Omental fat pad (tissue), 3 donors: ENCODE measurements at regions not wholly inside any gene's neighbourhood (a gene's known extent, or its start where the extent isn't known, plus 50 kb on each side); places are given as distances from the start of the nearest gene placed in this dataset.

Source experiments
- ATAC-seq: fragments of 150-250 bp; one replicate; pipeline ENCODE4 v1.9.1; 2016; ENCODE audit warnings: mild to moderate bottlenecking, moderate library complexity; ENCODE audit not compliant: low FRiP score
- DNase-seq: peaks from one replicate; pipeline ENCODE4 v3.0.0-alpha.2; 2019; ENCODE audit warnings: low spot score
- CTCF ChIP-seq, 3 donors: fragments of 450-650 bp; IDR thresholded peaks; one replicate each; pipeline ENCODE4 v1.5.1; 2016 to 2017; ENCODE audit warnings: antibody characterized with exemption in 3 of 3, mild to moderate bottlenecking in 3 of 3, moderate library complexity in 2 of 3

- ATAC-seq (no peak), DNase-seq (no peak)
Observed at GRCh38 chr6:167397712-167398111, 72.8 kb downstream of the TTLL2 start.

GRCh38 chr6:167398214-167399050 lies 73.5 kb downstream of the TTLL2 start:
- ATAC-seq, result no peak
- TF ChIP-seq CTCF (IDR thresholded peaks at IDR 0.05), result no peak
- no peak for DNase-seq

More at GRCh38 chr6:167397712-167398111, 72.8 kb downstream of the TTLL2 start:
- no peak for TF ChIP-seq CTCF (IDR thresholded peaks at IDR 0.05)

- no peak for TF ChIP-seq CTCF (IDR thresholded peaks at IDR 0.05)
- DNase-seq (no peak), ATAC-seq (no peak)
Observed at GRCh38 chr6:167399051-167399387, 74.1 kb downstream of the TTLL2 start.

GRCh38 chr6:167399599-167399998 lies 74.7 kb downstream of the TTLL2 start:
- ATAC-seq (no peak), DNase-seq (no peak)
- TF ChIP-seq CTCF (IDR thresholded peaks at IDR 0.05), result no peak

GRCh38 chr6:167400482-167401138 lies 75.7 kb downstream of the TTLL2 start:
- TF ChIP-seq CTCF (IDR thresholded peaks at IDR 0.05), result no peak
- DNase-seq, result no peak
- ATAC-seq, result no peak

- TF ChIP-seq CTCF (IDR thresholded peaks at IDR 0.05), result no peak
- ATAC-seq, result no peak
Observed at GRCh38 chr6:167401525-167402194, 76.8 kb downstream of the TTLL2 start.

More at GRCh38 chr6:167401525-167402194, 76.8 kb downstream of the TTLL2 start:
- no peak for DNase-seq
